Lung (tissue), 11 donors: ENCODE measurements at regions not wholly inside any gene's neighbourhood (a gene's known extent, or its start where the extent isn't known, plus 50 kb on each side); places are given as distances from the start of the nearest gene placed in this dataset.
A peak's percentile ranks its signal among the peaks of the same experiment; 100 is the strongest.

ENCODE experiments used
- ATAC-seq: fragments of 200-7000 bp; cut with Tn5 transposase; one replicate; pipeline ENCODE4 v1.9.1; 2020; ENCODE audit warnings: moderate number of reproducible peaks; ENCODE audit not compliant: insufficient read depth, low FRiP score
- DNase-seq, 3 donors: peaks; one replicate each; pipeline ENCODE4 v3.0.0-alpha.2; 2013 to 2017
- H3K27ac ChIP-seq, 2 donors: one replicate each; pipeline ENCODE4 v1.5.1; 2013; ENCODE audit warnings: mild to moderate bottlenecking in 2 of 2, moderate library complexity in 2 of 2, control low read depth in 1 of 2, inconsistent platforms in 1 of 2, low read depth in 1 of 2, low read length in 1 of 2
- H3K27me3 ChIP-seq, 3 donors: one replicate each; pipeline ENCODE4 v1.5.1; 2013; ENCODE audit warnings: low read length in 2 of 3; ENCODE audit not compliant: control insufficient read depth in 3 of 3, insufficient read depth in 3 of 3
- H3K36me3 ChIP-seq, 4 donors: one replicate each; pipeline ENCODE4 v1.5.1; 2013; ENCODE audit warnings: low read length in 4 of 4, mild to moderate bottlenecking in 1 of 4, moderate library complexity in 1 of 4; ENCODE audit not compliant: control insufficient read depth in 4 of 4, insufficient read depth in 4 of 4
- H3K4me1 ChIP-seq, 5 donors: one replicate each; pipeline ENCODE4 v1.5.1; 2013; ENCODE audit warnings: low read length in 5 of 5, mild to moderate bottlenecking in 2 of 5, moderate library complexity in 1 of 5; ENCODE audit not compliant: control insufficient read depth in 5 of 5, insufficient read depth in 5 of 5
- H3K4me3 ChIP-seq: one replicate; pipeline ENCODE4 v1.5.1; 2013; ENCODE audit warnings: mild to moderate bottlenecking, control low read depth, moderate library complexity
- H3K9ac ChIP-seq, 2 donors: one replicate each; pipeline ENCODE4 v1.5.1; 2013; ENCODE audit warnings: low read length in 2 of 2, control low read depth in 1 of 2; ENCODE audit not compliant: insufficient read depth in 1 of 2
- H3K9me3 ChIP-seq, 4 donors: one replicate each; pipeline ENCODE4 v1.5.1; 2013; ENCODE audit warnings: low read length in 3 of 4, mild to moderate bottlenecking in 1 of 4, moderate library complexity in 1 of 4; ENCODE audit not compliant: control insufficient read depth in 4 of 4, insufficient read depth in 3 of 4
- CTCF ChIP-seq: IDR thresholded peaks from 2 replicates; pipeline ENCODE4 v1.5.1; 2012; ENCODE audit warnings: mild to moderate bottlenecking; ENCODE audit errors: control extremely low read depth, extremely low read depth
- WGBS, 2 donors: extraction: QIAGEN DNeasy Blood & Tissue Kit; methylation state at CpG; one replicate each; pipeline ENCODE4 v1.1.7; 2013; 5-methylcytosine and 5-hydroxymethylcytosine counted together
- donor health status: control.
- donor health status: control.
- donor health status: Bipolar disorder and iron deficiency.
- donor health status: healthy.
- donor health status: DM: yes; HTN: yes; CAD: no.

GRCh38 chr2:204268971-204269370 lies 276.3 kb upstream of the PARD3B start:
- 82 to 95% methylated on average over 3 of the region's 3 CpGs for WGBS, 2 donors
- Histone ChIP-seq H3K4me3 (no peak overlapping the region), H3K9ac (no peak overlapping the region), H3K27me3 (no peaks in the 10 kb centered on the region), H3K27ac (no peak overlapping the region), H3K36me3 (no peaks in the 10 kb centered on the region), H3K9me3 (no peaks in the 10 kb centered on the region), H3K4me1 (peaks cover 0 to 32% (median 8%) of the 10 kb centered on the region in 5 donors)
- no peak for DNase-seq
- no peak for ATAC-seq
- TF ChIP-seq CTCF = no peak

- ATAC-seq (no peak), DNase-seq (peak in 1 of 3 donors; percentile 36)
- H3K27ac ChIP-seq = no peak overlapping the region
- WGBS, 2 donors = 48 to 58% methylated on average over 3 of the region's 3 CpGs
- no peaks in the 10 kb centered on the region for H3K36me3 ChIP-seq
- H3K9ac ChIP-seq = no peak overlapping the region
- no peak overlapping the region for H3K4me3 ChIP-seq
- TF ChIP-seq CTCF = no peak
- no peaks in the 10 kb centered on the region for H3K27me3 ChIP-seq
- peaks cover 0 to 30% (median 2%) of the 10 kb centered on the region in 5 donors for H3K4me1 ChIP-seq
- H3K9me3 ChIP-seq = no peaks in the 10 kb centered on the region
These were observed 273.2 kb upstream of the PARD3B start for GRCh38 chr2:204272089-204272488.

- H3K9ac ChIP-seq = no peak overlapping the region
- peak in 2 of 3 donors; percentile 65 to 80 for DNase-seq
- H3K27ac ChIP-seq = no peak overlapping the region
- 80 to 86% methylated on average over 2 of the region's 2 CpGs for WGBS, 2 donors
- ATAC-seq = no peak
- no peaks in the 10 kb centered on the region for H3K36me3 ChIP-seq
- TF ChIP-seq CTCF = no peak
- H3K4me1 ChIP-seq = peaks cover 0 to 26% (median 2%) of the 10 kb centered on the region in 5 donors
- no peak overlapping the region for H3K4me3 ChIP-seq
- no peaks in the 10 kb centered on the region for H3K27me3 ChIP-seq
- no peaks in the 10 kb centered on the region for H3K9me3 ChIP-seq
These were observed 272.5 kb upstream of the PARD3B start for GRCh38 chr2:204272610-204273287.

- Histone ChIP-seq H3K27me3 (no peaks in the 10 kb centered on the region), H3K9me3 (no peaks in the 10 kb centered on the region), H3K27ac (no peak overlapping the region), H3K4me1 (peaks cover 0 to 26% (median 2%) of the 10 kb centered on the region in 5 donors), H3K4me3 (no peak overlapping the region), H3K9ac (peak overlapping the region in 1 of 2 donors; percentile 14), H3K36me3 (no peaks in the 10 kb centered on the region)
- no peak for DNase-seq
- TF ChIP-seq CTCF = no peak
- WGBS, 2 donors = 91 to 98% methylated on average over 2 of the region's 2 CpGs
- ATAC-seq = no peak
These were observed 270.8 kb upstream of the PARD3B start for GRCh38 chr2:204274429-204274828.
